Renal pelvis (tissue), 1 donor: ENCODE measurements at regions not wholly inside any gene's neighbourhood (a gene's known extent, or its start where the extent isn't known, plus 50 kb on each side); places are given as distances from the start of the nearest gene placed in this dataset.

Experiments used
- DNase-seq: peaks from one replicate; pipeline ENCODE4 v3.0.0-alpha.2; 2013

DNA sequence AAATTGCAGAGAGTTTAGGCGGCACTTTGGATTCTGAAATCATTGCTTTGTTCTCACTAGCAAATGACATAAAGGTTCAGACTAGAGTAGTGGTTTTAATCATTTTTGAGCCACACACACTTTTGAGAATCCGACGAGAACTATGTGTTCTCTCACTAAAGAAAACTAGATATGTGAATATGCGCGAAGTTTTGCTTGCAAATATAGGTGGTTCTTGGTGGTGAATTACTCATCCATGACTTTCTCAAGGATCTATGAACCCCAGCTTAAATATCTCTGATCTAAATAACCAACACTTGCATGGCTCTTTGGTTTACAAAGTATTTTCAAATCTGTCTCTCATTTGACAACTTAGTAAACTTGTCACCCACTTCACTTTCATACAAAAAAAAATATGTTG lies 54.8 kb downstream of the NOG start:
- no peak for DNase-seq

DNA sequence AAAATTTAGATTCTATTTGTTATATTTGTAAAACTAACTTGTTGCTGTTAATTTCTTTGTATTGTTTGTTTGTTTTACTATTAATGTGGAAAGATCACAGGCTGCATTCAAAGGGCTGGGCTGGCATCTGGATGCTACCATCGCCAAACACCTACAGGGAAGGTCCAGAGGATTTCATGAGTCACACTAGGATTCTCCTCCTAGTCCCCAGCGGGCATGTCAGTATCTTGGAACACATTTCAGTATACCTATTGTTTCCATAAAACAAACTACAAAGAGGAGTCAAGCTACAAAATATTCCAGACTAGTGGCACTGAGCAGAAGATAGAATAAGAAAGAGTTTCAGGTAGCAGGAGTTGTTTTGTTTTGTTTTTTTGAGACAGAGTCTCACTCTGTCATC lies 55.3 kb downstream of the NOG start:
- no peak for DNase-seq

DNA sequence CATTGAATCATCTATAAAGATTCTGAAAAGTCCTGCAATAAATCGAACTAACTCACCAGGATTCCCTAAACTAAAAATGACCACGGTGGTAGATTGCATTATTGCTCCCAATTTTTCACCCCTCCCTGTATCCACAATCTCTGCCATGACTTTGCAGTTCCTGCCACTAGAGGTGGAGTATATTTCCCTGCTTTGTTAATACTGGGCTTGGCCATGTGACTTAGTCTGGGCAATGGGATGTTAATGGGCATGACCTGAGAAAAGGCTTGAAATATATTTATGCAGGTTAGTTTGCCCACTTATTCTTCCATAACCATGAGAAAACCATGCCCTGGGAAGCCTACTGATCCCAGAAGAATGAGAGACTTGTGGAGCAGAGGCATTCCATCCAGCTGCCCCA lies 59.1 kb downstream of the NOG start:
- no peak for DNase-seq

GRCh38 chr17:56653877-56654276 lies 60.4 kb downstream of the NOG start:
- DNase-seq: no peak

DNA sequence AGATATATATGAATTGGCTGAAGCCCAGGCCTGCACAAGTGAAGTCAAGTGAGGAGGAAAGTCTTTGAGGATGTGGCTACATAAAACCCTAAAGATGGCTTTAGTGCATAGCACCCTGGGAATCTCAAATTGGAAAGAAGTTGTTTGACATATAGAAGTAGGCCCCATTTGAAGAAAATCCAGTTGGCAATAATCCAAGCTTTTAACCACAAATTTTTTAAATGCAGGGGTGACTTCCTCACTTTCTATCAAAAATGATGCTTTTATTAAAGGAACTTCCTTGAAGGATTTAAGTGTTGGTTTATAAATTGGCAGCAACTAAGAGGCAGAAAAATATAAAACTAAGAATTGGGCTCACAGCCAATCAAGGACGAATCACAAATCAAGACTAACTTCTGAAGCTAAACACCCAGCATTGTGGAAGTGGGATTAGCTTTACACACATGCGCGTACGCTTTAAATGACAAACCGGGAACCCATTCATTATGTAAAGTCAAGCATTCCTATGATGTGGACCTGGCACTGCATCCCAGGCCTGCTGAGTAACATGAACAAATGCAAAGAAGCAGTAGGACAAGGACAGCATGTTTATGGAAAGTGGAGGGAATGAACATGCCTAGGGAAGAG lies 63.3 kb downstream of the NOG start:
- DNase-seq: peak; percentile 27

GRCh38 chr17:56658648-56659047 lies 65.1 kb downstream of the NOG start:
- DNase-seq: no peak

DNA sequence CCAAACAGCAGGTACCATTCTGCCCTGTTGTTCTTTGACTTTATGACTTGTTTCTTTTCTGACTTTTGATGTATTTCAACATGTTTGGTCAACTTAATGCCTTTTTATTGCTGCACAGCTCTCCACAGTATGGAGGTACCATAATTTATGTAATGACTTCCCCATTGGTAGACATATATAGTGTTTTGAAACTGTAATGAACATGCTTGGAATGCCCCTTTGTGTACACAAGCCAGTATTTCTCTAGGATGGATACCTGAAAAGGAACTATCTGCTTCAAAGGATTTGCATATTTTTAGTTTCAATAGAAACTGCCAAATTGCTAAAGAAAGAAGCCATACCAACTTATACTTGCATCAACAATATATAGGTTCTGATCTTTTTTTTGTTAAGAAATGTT lies 66.1 kb downstream of the NOG start:
- no peak for DNase-seq

GRCh38 chr17:56661906-56662305 lies 68.4 kb downstream of the NOG start:
- no peak for DNase-seq

- no peak for DNase-seq
These were observed 72.4 kb downstream of the NOG start for GRCh38 chr17:56665864-56666263.

DNA sequence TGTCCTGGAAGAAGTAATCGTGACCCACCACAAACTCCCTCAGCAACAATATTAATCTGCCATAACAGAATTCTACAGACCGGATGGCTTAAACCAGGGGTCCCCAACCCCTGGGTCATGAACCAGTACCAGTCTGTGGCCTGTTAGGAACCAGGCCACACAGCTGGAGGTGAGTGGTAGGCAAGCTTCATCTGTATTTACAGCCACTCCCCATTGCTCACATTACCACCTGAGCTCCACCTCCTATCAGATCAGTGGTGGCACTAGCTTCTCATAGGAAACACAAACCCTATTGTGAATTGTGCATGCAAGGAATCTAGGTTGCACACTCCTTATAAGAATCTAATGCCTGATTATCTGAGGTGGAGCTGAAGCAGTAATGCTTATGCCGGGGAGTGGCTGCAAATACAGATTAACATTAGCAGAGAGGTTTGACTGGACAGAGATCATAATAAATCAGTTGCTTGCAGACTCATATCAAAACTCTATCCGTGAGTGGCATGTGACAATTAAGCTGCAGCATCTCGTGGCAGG lies 74.5 kb downstream of the NOG start:
- no peak for DNase-seq

GRCh38 chr17:56672195-56672594 lies 78.7 kb downstream of the NOG start:
- no peak for DNase-seq

DNA sequence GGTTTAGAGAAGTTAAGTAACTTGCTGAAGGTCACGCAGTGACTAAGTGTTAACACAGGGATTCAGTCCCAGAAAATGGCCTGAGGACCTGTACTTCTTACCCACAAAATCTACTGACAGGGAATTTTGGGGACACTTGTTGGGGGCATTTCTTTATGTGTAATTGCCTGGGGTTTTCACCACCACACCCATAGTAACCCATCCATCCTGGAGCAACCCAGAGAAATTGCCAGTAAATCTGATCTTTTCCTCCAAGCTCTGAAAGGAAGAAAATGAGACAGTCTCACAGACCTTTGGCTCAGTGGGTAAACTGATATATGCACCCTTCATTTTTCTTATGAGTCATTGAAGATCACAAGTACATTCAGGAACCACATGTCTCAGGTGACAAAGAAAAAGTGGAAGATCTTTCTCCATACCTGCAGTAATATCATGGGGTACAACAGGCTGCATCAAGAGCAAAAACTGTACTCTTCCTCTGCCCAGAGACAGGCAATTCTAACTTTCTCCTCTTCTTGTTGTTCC lies 81.0 kb downstream of the NOG start:
- no peak for DNase-seq

DNA sequence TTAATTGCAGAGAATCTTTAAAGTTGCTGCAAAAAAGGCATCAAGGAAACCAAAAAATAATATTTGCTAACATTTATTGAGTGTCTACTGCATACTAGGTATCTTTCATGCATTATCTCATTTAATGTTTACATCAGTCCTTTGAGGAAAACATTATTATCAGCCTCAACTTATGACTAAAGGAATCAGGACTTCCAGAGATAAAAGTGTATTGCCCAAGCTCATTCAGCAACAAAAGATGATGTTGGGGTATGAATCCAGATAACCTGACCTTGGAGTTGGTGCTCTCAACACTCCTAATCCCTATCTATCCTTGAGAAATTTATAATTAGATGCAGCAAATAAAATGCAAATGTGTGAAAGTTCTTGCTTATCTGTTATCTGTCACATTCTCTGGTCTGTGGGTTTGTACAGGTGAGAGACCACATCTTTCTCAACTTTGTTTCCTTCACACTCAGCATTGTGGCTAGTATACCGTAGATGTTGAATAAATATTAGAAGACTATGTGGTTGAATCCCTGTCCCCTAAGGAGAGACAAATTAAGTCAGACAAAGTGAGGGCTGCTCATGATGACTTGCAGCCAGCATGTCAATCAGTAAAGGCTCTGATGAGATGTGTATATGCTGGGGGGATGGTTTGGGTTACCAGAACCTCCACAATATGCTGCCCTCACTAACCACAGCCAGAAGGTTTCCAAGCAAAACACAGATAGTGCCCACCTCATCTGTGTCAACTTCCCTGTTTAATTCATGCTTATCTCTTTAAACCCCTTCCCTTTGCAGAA lies 82.6 kb downstream of the NOG start:
- DNase-seq: no peak

DNA sequence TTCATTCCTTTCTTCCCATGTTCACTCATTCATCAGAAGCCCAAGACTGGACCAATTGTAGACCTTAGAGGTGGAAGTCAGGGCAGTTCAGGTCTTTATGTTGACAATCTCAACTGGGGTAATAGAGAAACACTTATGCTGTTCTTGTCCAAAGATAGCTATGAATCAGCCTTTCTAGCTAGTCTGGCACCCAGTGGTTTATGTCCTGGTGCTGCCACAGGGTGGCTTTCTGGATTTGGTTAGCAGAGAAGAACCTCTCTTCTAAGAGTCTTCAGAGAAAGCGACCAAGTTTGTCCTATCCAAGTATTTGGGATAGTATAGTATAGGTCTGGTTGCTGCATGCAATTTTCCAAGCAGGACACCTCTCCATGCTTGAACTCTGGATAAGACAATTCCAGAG lies 83.3 kb downstream of the NOG start:
- DNase-seq: no peak

DNA sequence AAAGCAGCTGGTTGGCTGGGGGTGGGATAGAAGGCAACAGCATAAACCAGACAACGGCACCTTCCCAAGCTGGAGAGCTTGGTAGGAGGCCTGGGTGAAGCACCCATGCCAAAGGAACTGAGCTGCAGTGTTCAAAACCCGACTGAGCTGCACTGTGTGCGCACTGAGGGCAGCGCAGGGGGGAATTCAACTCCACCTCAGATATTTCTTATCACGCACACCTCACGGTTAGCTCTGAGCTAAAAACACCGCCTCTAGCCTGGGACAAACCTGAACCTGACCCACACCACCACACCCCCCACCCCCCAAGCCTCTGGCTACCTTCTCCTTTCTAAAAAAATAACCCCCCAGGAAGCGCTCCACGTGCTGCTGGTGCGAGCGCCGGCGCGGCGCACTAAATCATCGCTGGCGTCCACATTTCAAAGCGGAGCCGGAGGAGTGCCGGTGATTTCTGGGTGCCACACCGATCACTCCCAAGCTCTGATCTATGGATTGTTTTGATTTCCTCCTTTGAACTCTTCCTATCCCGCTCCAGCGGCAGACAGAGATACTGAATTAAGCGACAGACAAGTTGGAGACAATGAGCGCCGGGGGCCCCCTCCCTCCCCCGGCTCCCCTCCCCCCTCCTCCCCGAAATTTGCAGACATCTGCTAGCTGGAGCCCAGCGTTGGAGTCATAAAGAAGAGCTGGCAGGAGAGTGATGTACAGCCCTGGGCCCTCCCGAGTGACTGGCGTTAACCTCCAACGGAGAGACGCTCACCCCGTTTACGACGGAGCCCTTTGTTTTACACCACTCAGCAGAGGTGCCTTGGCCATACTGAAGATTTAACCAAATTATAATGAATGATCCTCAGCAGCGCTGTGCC lies 85.0 kb downstream of the NOG start:
- peak; percentile 31 for DNase-seq

- DNase-seq: peak; percentile 69
These were observed 85.7 kb downstream of the NOG start for GRCh38 chr17:56679115-56679776.

DNA sequence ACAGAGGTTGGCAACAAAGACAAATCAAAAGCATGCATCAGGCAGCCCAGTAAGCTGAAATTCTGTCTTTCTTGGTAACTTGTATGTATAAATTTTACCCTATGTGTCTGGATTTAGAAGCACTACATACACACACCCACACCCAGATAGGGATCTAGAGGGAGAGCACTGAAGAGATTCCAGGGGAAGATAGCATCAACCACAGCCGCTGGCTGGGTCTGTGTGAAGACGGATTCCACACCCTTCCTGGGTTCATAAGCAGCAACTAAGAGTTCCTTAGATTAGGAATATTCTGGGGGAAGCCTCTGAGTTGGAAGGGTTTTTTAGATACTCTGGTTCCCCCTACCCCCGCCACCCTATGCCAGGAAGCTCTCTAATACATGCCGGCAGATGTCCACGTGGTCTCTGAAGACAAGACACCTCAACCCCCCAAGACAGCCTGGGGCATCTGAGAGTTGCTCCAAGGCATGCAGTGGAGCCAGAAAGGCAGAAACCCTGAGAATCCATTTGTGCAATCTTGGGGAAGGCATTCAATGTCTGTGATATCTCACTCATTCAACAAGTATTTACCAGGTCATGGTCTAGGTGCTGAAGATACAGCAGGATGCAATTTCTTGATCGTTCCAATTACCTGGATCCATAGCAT lies 86.4 kb downstream of the NOG start:
- no peak for DNase-seq

- no peak for DNase-seq
These were observed 87.2 kb downstream of the NOG start for GRCh38 chr17:56680676-56681075.

DNA sequence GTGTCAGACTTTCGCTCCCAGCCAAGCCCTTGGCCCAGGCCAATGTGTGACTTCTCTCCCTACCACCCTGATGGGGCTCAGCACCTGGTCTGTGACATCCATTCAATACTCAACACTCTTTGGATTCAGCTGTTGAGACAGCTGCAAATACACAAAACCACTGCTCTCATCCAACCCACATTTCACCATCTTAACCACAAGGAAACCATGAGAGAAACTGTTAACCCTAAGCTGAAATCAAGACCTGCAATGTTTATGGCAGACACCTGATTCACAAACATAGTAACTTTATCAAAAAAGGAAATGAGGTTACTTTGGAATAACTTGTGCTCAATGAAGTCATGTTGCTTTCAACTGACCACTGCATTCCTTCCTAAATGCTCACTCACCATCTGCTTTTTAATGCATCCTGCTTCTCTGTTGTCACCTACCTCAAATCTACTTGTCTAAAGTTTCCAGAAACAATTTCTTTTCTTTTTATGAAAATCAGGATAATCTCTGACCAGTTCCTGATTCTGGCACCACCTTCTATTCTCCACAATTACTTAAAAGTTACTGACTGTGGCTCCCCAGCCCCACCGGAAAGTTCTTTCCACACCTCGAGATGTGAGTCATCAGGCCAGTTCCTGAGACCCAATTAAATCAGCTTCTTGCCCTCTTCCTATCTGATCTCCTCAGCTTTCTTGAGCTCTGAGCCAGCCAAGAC lies 88.2 kb downstream of the NOG start:
- no peak for DNase-seq

GRCh38 chr17:56688151-56688550 lies 94.7 kb downstream of the NOG start:
- no peak for DNase-seq
